Breast epithelium (tissue), 3 donors: ENCODE measurements at regions not wholly inside any gene's neighbourhood (a gene's known extent, or its start where the extent isn't known, plus 50 kb on each side); places are given as distances from the start of the nearest gene placed in this dataset.
"Not testable (repeated sequence)": the region's sequence is repeated elsewhere in the genome, so short reads cannot be mapped to it uniquely, and the experiment has no call there.

ENCODE experiments used
- CTCF ChIP-seq, 3 donors: fragments of 450-650 bp; IDR thresholded peaks; one replicate each; pipeline ENCODE4 v1.5.1; 2016 to 2017; ENCODE audit warnings: antibody characterized with exemption in 3 of 3, mild to moderate bottlenecking in 3 of 3, moderate library complexity in 3 of 3
- POLR2A ChIP-seq: fragments of 450-650 bp; IDR thresholded peaks from one replicate; pipeline ENCODE4 v1.6.1; 2016; ENCODE audit warnings: antibody characterized with exemption, mild to moderate bottlenecking, moderate library complexity
- POLR2AphosphoS5 ChIP-seq, 3 donors: sonication (generic); formaldehyde crosslinking; IDR thresholded peaks; one replicate each; pipeline ENCODE4 v1.6.1; 2017; ENCODE audit warnings: antibody characterized with exemption in 3 of 3

- not testable (repeated sequence) for TF ChIP-seq POLR2A; CTCF (IDR thresholded peaks at IDR 0.05); POLR2AphosphoS5 (IDR thresholded peaks at IDR 0.05)
Observed at GRCh38 chr2:91441932-91442245, 2750.4 kb downstream of the RPIA start.
